RWPE2 (cell line): ENCODE measurements at regions not wholly inside any gene's neighbourhood (a gene's known extent, or its start where the extent isn't known, plus 50 kb on each side); places are given as distances from the start of the nearest gene placed in this dataset.

Experiments
- ATAC-seq: fragments of 200-7000 bp; cut with Tn5 transposase; 3 replicates; pipeline ENCODE4 v1.9.1; 2021; ENCODE audit warnings: low read depth
- DNase-seq: peaks from one replicate; pipeline ENCODE4 v3.0.0-alpha.2; 2020; ENCODE audit warnings: low spot score
- H3K27ac ChIP-seq: fragments of 450-650 bp; 2 replicates; pipeline ENCODE4 v1.5.1; 2017; ENCODE audit warnings: mild to moderate bottlenecking; ENCODE audit not compliant: poor library complexity, severe bottlenecking
- H3K27me3 ChIP-seq: fragments of 250-450 bp; sonication (Bioruptor Pico); 2 replicates; pipeline ENCODE4 v1.5.1; 2021; ENCODE audit warnings: mild to moderate bottlenecking, moderate library complexity; ENCODE audit not compliant: insufficient read depth, poor library complexity, severe bottlenecking
- H3K36me3 ChIP-seq: fragments of 250-450 bp; sonication (Bioruptor Pico); 2 replicates; pipeline ENCODE4 v1.5.1; 2020; ENCODE audit warnings: low read depth, mild to moderate bottlenecking, moderate library complexity
- H3K4me1 ChIP-seq: fragments of 250-450 bp; sonication (Bioruptor Pico); 2 replicates; pipeline ENCODE4 v1.5.1; 2021; ENCODE audit warnings: mild to moderate bottlenecking, moderate library complexity; ENCODE audit not compliant: insufficient read depth, poor library complexity, severe bottlenecking
- H3K4me3 ChIP-seq: fragments of 250-450 bp; sonication (Bioruptor Pico); 2 replicates; pipeline ENCODE4 v1.5.1; 2021; ENCODE audit warnings: mild to moderate bottlenecking, moderate library complexity; ENCODE audit not compliant: severe bottlenecking
- H3K9me3 ChIP-seq: fragments of 250-450 bp; sonication (Bioruptor Pico); 2 replicates; pipeline ENCODE4 v1.5.1; 2021; ENCODE audit warnings: mild to moderate bottlenecking, moderate library complexity; ENCODE audit not compliant: severe bottlenecking
- TF ChIP-seq, protein P1 (sequence below): fragments of 450-650 bp; IDR thresholded peaks from one replicate; pipeline ENCODE4 v1.5.1; 2017; ENCODE audit warnings: mild to moderate bottlenecking, moderate library complexity; ENCODE audit not compliant: poor library complexity, severe bottlenecking

DNA sequence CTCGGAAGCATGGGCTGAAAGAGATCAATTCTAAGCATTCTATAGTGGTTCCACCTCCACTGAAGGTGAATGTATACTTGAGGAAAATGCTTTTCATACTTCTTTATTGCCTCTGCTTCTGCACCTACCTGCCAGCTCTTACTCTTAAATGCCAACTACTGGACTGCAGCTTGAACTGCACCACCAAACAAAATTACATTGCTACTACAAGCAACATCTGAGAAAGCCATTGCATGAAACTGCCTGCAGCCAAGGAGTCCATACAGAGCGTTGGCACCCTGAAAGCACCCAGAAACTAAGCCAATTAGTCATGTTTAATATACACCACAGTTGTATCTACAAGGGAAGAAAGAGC lies 440.9 kb downstream of the BTBD3 start:
- no peak for DNase-seq
- ATAC-seq: no peak

DNA sequence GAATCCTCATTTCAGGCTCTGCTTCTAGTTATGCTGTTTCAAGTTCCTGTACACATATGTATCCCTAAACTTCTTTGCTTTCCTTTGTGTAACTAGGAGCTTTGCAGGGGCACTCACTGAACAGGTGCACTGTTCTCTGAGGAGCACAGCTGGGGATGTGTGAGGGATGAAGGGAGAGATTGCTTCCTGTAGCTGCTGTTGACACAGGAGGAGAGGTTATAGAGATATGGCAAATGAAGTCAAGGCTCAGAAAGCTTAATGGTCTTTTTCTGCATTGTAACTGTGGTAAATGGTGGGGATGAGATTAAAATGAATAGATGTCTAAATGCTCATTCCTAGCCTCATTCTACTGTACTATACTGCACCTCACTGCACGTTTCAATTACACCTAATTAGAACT lies 454.3 kb downstream of the BTBD3 start:
- no peak overlapping the region for H3K27ac ChIP-seq
- ATAC-seq (no peak), DNase-seq (no peak)
- H3K9me3 ChIP-seq: no peaks in the 10 kb centered on the region
- no peaks in the 10 kb centered on the region for H3K27me3 ChIP-seq
- H3K36me3 ChIP-seq: no peaks in the 10 kb centered on the region
- no peak overlapping the region for H3K4me3 ChIP-seq
- no peaks in the 10 kb centered on the region for H3K4me1 ChIP-seq
- TF ChIP-seq, protein P1, sequence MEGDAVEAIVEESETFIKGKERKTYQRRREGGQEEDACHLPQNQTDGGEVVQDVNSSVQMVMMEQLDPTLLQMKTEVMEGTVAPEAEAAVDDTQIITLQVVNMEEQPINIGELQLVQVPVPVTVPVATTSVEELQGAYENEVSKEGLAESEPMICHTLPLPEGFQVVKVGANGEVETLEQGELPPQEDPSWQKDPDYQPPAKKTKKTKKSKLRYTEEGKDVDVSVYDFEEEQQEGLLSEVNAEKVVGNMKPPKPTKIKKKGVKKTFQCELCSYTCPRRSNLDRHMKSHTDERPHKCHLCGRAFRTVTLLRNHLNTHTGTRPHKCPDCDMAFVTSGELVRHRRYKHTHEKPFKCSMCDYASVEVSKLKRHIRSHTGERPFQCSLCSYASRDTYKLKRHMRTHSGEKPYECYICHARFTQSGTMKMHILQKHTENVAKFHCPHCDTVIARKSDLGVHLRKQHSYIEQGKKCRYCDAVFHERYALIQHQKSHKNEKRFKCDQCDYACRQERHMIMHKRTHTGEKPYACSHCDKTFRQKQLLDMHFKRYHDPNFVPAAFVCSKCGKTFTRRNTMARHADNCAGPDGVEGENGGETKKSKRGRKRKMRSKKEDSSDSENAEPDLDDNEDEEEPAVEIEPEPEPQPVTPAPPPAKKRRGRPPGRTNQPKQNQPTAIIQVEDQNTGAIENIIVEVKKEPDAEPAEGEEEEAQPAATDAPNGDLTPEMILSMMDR: no peak

More for the DNA sequence above, 440.9 kb downstream of the BTBD3 start:
- TF ChIP-seq, protein P1: no peak
- no peaks in the 10 kb centered on the region for H3K27me3 ChIP-seq
- H3K4me1 ChIP-seq: no peaks in the 10 kb centered on the region
- no peaks in the 10 kb centered on the region for H3K36me3 ChIP-seq
- H3K4me3 ChIP-seq: no peak overlapping the region
- H3K27ac ChIP-seq: no peak overlapping the region
- H3K9me3 ChIP-seq: no peaks in the 10 kb centered on the region

DNA sequence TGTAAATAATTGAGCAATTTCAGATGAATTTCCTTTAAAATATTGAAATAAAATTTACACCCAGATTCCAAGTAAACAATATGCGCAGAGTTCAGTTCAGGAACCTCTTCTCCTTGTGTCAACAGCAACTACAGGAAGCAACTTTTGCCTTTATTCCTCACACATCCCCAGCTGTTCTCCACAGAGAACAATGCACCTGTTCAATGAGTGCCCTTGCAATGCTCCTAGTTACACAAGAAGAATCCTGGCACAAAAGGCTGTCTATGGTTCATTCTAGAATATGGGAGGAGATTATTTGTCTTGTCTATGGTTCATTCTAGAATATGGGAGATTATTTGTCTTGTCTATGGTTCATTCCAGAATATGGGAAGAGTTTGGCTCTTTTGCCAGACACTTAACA lies 454.9 kb downstream of the BTBD3 start:
- TF ChIP-seq, protein P1: no peak
- no peak for DNase-seq
- no peak for ATAC-seq
- Histone ChIP-seq H3K27me3 (no peaks in the 10 kb centered on the region), H3K27ac (no peak overlapping the region), H3K36me3 (no peaks in the 10 kb centered on the region), H3K4me3 (no peak overlapping the region), H3K4me1 (no peaks in the 10 kb centered on the region), H3K9me3 (no peaks in the 10 kb centered on the region)

DNA sequence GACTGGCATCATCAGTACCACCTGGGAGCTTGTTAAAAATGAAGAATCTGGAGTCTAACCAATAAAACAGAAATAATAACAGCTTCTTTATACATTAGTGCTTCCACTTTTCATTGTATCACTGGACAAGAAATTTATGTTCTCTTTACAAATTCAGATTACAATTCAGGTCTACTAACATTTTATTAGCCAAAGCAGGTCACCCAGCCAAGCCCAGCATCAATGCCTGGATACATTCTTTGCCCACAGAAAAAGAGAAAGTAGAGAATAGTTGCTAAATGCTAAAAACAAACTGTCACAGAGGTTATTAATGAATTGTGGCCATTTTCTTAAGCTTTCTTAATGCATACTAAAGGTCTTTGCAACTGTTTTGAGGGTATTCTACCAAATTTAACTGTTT lies 458.3 kb downstream of the BTBD3 start:
- H3K36me3 ChIP-seq: no peaks in the 10 kb centered on the region
- DNase-seq (no peak), ATAC-seq (no peak)
- H3K27me3 ChIP-seq: no peaks in the 10 kb centered on the region
- H3K9me3 ChIP-seq: no peaks in the 10 kb centered on the region
- no peak overlapping the region for H3K4me3 ChIP-seq
- no peaks in the 10 kb centered on the region for H3K4me1 ChIP-seq
- H3K27ac ChIP-seq: no peak overlapping the region
- TF ChIP-seq, protein P1: no peak

DNA sequence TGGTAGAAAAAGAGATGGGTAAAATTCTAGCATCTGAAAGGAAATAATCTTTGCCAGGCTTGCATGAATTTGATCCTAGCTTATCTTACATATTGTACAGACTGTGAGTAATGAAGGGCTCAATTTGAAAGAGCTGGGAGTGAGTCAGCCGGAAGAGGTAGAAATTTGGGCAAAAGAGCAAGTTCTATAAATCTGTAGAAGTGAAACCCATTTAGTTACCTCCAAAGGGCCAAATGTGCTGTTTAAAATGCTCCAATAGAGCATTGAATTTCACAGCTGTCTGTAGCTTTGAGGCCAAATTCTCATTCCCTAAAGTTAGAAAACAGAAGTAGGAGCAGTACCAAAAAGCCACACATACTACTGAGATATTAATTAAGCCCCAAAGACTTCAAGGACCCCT lies 466.1 kb downstream of the BTBD3 start:
- no peaks in the 10 kb centered on the region for H3K9me3 ChIP-seq
- DNase-seq (no peak), ATAC-seq (no peak)
- no peaks in the 10 kb centered on the region for H3K4me1 ChIP-seq
- TF ChIP-seq, protein P1: no peak
- H3K36me3 ChIP-seq: no peaks in the 10 kb centered on the region
- H3K4me3 ChIP-seq: no peak overlapping the region
- no peak overlapping the region for H3K27ac ChIP-seq
- peaks cover 5% of the 10 kb centered on the region for H3K27me3 ChIP-seq
